ENCODE measurements at regions not wholly inside any gene's neighbourhood (a gene's known extent, or its start where the extent isn't known, plus 50 kb on each side); places are given as distances from the start of the nearest gene placed in this dataset.

DNA sequence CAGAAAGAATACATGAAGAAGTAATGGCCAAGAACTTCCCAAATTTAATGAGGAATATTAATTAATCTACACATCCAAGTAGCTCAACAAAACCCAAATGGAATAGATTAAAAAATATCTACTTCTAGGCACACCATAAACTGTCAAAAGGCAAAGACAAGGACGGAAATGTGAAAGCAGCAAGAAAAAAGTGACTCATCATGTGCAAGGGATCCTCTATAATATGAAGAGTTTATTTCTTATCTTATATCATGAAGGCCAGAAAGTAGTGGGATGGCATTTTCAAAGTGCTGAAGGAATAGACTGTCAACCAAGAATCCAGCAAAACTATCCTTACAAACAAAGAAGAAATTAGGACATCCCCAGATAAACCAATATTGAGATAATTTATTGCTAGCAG is 73.9 kb upstream of the PRICKLE2 start:
- no peaks in the 10 kb centered on the region for H3K4me1 ChIP-seq (ENCODE audit: control insufficient read depth, insufficient read depth, low read length, poor library complexity, severe bottlenecking)
- H3K27me3 ChIP-seq (ENCODE audit: control insufficient read depth, insufficient read depth, low read length) = no peaks in the 10 kb centered on the region
- no peaks in the 10 kb centered on the region for H3K36me3 ChIP-seq (ENCODE audit: control insufficient read depth, insufficient read depth, low read length)
- Mint-ChIP-seq H3K4me3 (no peak overlapping the region), H3K9me3 (peaks cover 0 to 15% (median 4%) of the 10 kb centered on the region in 7 donors), H3K4me1 (no peaks in the 10 kb centered on the region), H3K36me3 (no peaks in the 10 kb centered on the region), H3K27ac (no peak overlapping the region), H3K27me3 (no peaks in the 10 kb centered on the region)
- H3K4me3 ChIP-seq (ENCODE audit: low read depth, low read length) = no peak overlapping the region
- no peak overlapping the region for H3K27ac ChIP-seq (ENCODE audit: insufficient read depth, low read length, poor library complexity, severe bottlenecking)
- no peak for DNase-seq
- ATAC-seq (ENCODE audit: low read depth in 2 of 2) = no peak
- peaks cover 0 to 5% of the 10 kb centered on the region in 2 experiments for H3K9me3 ChIP-seq (ENCODE audit: control insufficient read depth in 2 of 2, low read length in 2 of 2)

DNA sequence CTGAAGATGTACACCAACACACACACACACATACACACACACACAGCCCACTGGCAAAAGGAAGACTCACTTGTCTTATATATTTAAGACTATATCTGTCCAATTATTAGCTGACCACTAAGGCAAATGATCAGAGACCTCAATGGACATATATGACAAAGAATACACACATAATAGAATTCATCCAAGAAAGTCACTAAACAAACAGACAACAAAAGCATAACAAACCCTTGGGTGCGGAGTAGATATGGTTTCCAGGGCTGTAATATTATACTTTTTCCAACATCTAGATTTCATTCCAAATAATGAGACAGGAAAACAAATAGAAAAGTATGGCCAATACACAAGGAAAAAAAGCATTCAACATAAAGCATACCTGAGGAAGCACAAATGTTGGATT is 72.3 kb upstream of the PRICKLE2 start:
- ATAC-seq (ENCODE audit: low read depth in 2 of 2) = no peak

DNA sequence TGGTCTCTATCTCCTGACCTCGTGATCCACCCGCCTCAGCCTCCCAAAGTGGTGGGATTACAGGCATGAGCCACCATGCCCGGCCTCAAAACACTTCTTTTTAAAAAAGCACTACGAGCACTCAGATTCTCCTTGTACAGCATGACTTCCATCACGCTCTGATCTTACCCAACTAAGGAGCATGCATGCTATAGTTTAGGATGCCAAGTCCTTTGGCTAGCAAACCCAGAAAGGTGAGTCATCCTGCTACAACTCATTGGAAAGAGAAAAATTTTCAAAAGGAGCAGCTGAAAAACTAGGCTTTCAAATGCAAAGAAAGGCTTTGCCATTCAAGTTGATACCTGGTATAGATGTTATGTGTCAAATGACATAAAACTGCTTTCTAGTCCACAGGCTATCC is 70.3 kb upstream of the PRICKLE2 start:
- no peaks in the 10 kb centered on the region for H3K36me3 Mint-ChIP-seq

More for the DNA sequence above, 72.3 kb upstream of the PRICKLE2 start:
- no peak overlapping the region for H3K27ac Mint-ChIP-seq
- Histone ChIP-seq H3K27me3 (ENCODE audit: control insufficient read depth, insufficient read depth, low read length) (no peaks in the 10 kb centered on the region), H3K9me3 (ENCODE audit: control insufficient read depth in 2 of 2, low read length in 2 of 2) (peaks cover 0 to 5% of the 10 kb centered on the region in 2 experiments), H3K4me3 (ENCODE audit: low read depth, low read length) (no peak overlapping the region), H3K4me1 (ENCODE audit: control insufficient read depth, insufficient read depth, low read length, poor library complexity, severe bottlenecking) (no peaks in the 10 kb centered on the region), H3K27ac (ENCODE audit: insufficient read depth, low read length, poor library complexity, severe bottlenecking) (no peak overlapping the region), H3K36me3 (ENCODE audit: control insufficient read depth, insufficient read depth, low read length) (no peaks in the 10 kb centered on the region)
- peaks cover 0 to 15% (median 4%) of the 10 kb centered on the region in 7 donors for H3K9me3 Mint-ChIP-seq
- no peaks in the 10 kb centered on the region for H3K27me3 Mint-ChIP-seq
- DNase-seq = no peak
- no peaks in the 10 kb centered on the region for H3K36me3 Mint-ChIP-seq
- H3K4me1 Mint-ChIP-seq = no peaks in the 10 kb centered on the region
- H3K4me3 Mint-ChIP-seq = no peak overlapping the region

DNA sequence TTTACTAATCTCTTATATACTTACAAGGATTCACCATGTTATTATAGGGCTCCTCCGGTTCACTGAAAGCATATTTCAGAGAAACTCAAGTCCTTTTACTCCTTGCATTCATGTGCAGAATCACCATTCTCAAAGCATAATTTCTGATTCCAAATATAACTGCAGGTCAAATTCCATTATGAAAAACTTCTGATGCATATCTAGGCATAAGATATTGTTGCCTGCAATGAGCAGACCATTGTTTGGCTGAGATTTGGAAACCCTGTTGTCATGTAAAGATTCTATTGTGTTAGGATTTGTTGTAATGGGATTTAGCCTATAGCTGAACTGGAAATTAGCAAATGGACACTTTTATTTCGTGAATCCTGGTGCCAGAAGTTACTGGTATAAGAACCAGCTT is 69.5 kb upstream of the PRICKLE2 start:
- no peaks in the 10 kb centered on the region for H3K27me3 Mint-ChIP-seq
- DNase-seq = no peak
- no peaks in the 10 kb centered on the region for H3K36me3 ChIP-seq (ENCODE audit: control insufficient read depth, insufficient read depth, low read length)
- H3K4me3 Mint-ChIP-seq = no peak overlapping the region
- H3K27me3 ChIP-seq (ENCODE audit: control insufficient read depth, insufficient read depth, low read length) = no peaks in the 10 kb centered on the region
- ATAC-seq (ENCODE audit: low read depth in 2 of 2) = no peak
- no peaks in the 10 kb centered on the region for H3K4me1 ChIP-seq (ENCODE audit: control insufficient read depth, insufficient read depth, low read length, poor library complexity, severe bottlenecking)
- no peak overlapping the region for H3K27ac Mint-ChIP-seq
- H3K4me3 ChIP-seq (ENCODE audit: low read depth, low read length) = no peak overlapping the region
- no peaks in the 10 kb centered on the region for H3K36me3 Mint-ChIP-seq
- peaks cover 0 to 15% (median 3%) of the 10 kb centered on the region in 7 donors for H3K9me3 Mint-ChIP-seq
- peaks cover 0 to 5% of the 10 kb centered on the region in 2 experiments for H3K9me3 ChIP-seq (ENCODE audit: control insufficient read depth in 2 of 2, low read length in 2 of 2)
- no peak overlapping the region for H3K27ac ChIP-seq (ENCODE audit: insufficient read depth, low read length, poor library complexity, severe bottlenecking)
- no peaks in the 10 kb centered on the region for H3K4me1 Mint-ChIP-seq

More for the DNA sequence above, 70.3 kb upstream of the PRICKLE2 start:
- ATAC-seq (ENCODE audit: low read depth in 2 of 2) (no peak), DNase-seq (no peak)
- Histone ChIP-seq H3K27me3 (ENCODE audit: control insufficient read depth, insufficient read depth, low read length) (no peaks in the 10 kb centered on the region), H3K36me3 (ENCODE audit: control insufficient read depth, insufficient read depth, low read length) (no peaks in the 10 kb centered on the region), H3K4me1 (ENCODE audit: control insufficient read depth, insufficient read depth, low read length, poor library complexity, severe bottlenecking) (no peaks in the 10 kb centered on the region), H3K27ac (ENCODE audit: insufficient read depth, low read length, poor library complexity, severe bottlenecking) (no peak overlapping the region), H3K4me3 (ENCODE audit: low read depth, low read length) (no peak overlapping the region), H3K9me3 (ENCODE audit: control insufficient read depth in 2 of 2, low read length in 2 of 2) (peaks cover 0 to 5% of the 10 kb centered on the region in 2 experiments)
- Mint-ChIP-seq H3K27ac (no peak overlapping the region), H3K4me3 (no peak overlapping the region), H3K4me1 (no peaks in the 10 kb centered on the region), H3K27me3 (no peaks in the 10 kb centered on the region), H3K9me3 (peaks cover 0 to 15% (median 3%) of the 10 kb centered on the region in 7 donors)

DNA sequence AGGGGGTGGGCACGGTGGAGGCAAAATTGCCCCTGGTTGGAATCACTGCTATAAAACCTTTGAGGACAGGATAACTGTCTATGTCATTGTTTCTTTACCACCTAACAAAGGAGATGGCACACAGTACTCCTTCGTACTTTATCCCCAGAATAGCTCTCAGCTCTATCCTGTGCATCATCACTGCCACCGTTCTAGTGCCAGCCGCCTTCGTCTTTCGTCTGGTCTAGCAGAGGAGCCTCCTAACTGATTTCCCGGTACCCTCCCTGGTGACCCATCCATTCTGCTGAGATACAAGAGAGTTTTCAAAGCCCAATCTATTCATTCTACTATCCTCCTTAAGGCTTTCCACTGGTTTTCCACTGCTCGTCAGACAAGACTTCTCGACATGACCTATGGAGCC is 67.9 kb upstream of the PRICKLE2 start:
- no peak overlapping the region for H3K27ac ChIP-seq (ENCODE audit: insufficient read depth, low read length, poor library complexity, severe bottlenecking)
- H3K4me3 ChIP-seq (ENCODE audit: low read depth, low read length) = no peak overlapping the region
- Mint-ChIP-seq H3K36me3 (no peaks in the 10 kb centered on the region), H3K4me3 (no peak overlapping the region), H3K4me1 (no peaks in the 10 kb centered on the region), H3K9me3 (peaks cover 0 to 11% (median 2%) of the 10 kb centered on the region in 7 donors), H3K27ac (no peak overlapping the region), H3K27me3 (no peaks in the 10 kb centered on the region)
- ATAC-seq (ENCODE audit: low read depth in 2 of 2) (no peak), DNase-seq (no peak)
- H3K4me1 ChIP-seq (ENCODE audit: control insufficient read depth, insufficient read depth, low read length, poor library complexity, severe bottlenecking) = no peaks in the 10 kb centered on the region
- H3K9me3 ChIP-seq (ENCODE audit: control insufficient read depth in 2 of 2, low read length in 2 of 2) = peaks cover 0 to 5% of the 10 kb centered on the region in 2 experiments
- H3K36me3 ChIP-seq (ENCODE audit: control insufficient read depth, insufficient read depth, low read length) = no peaks in the 10 kb centered on the region
- no peaks in the 10 kb centered on the region for H3K27me3 ChIP-seq (ENCODE audit: control insufficient read depth, insufficient read depth, low read length)

DNA sequence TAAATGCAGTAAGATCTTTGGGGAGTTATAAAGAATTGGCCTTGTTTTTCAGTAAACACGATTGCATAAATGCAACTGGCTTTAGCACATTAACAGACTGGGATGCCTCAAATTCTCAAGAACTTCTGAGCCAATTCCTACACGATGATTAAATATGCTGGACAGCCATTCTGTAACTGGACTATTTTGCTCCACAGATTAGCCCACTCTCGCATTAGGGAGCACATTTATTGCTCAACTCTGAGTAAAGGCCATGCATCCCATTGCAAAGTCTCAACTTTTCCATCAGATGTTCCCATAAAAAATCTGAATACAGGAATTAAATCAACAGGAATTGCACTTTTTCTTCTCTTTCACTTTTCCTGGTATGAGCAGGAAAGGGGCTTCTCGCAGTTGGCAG is 66.7 kb upstream of the PRICKLE2 start:
- Histone ChIP-seq H3K4me3 (ENCODE audit: low read depth, low read length) (no peak overlapping the region), H3K9me3 (ENCODE audit: control insufficient read depth in 2 of 2, low read length in 2 of 2) (peaks cover 0 to under 1% of the 10 kb centered on the region in 2 experiments), H3K4me1 (ENCODE audit: control insufficient read depth, insufficient read depth, low read length, poor library complexity, severe bottlenecking) (no peaks in the 10 kb centered on the region), H3K27me3 (ENCODE audit: control insufficient read depth, insufficient read depth, low read length) (no peaks in the 10 kb centered on the region), H3K36me3 (ENCODE audit: control insufficient read depth, insufficient read depth, low read length) (no peaks in the 10 kb centered on the region), H3K27ac (ENCODE audit: insufficient read depth, low read length, poor library complexity, severe bottlenecking) (no peak overlapping the region)
- Mint-ChIP-seq H3K9me3 (peaks cover 0 to 5% (median 0%) of the 10 kb centered on the region in 7 donors), H3K27ac (no peak overlapping the region), H3K4me3 (no peak overlapping the region), H3K4me1 (no peaks in the 10 kb centered on the region), H3K36me3 (no peaks in the 10 kb centered on the region), H3K27me3 (no peaks in the 10 kb centered on the region)
- DNase-seq (no peak), ATAC-seq (ENCODE audit: low read depth in 2 of 2) (no peak)

DNA sequence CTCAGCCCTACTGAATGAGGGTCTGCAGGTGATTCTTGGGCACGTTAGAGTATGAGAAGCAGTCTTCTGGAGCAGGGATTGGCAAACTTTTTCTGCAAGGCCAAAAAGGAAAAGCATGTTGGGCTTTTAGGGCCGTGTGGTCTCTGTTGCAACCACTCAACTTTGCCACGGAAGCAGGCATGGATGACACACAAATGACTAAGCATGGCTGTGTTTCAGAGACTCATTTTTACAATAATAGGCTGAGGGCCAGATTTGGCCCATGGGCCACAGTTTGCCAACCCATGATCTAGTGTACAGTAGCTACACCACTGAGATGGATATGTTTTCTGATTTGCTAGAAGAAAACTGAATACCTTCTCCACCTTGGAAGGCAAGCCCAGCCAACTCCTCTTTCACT is 66.1 kb upstream of the PRICKLE2 start:
- Histone ChIP-seq H3K27ac (ENCODE audit: insufficient read depth, low read length, poor library complexity, severe bottlenecking) (no peak overlapping the region), H3K4me1 (ENCODE audit: control insufficient read depth, insufficient read depth, low read length, poor library complexity, severe bottlenecking) (no peaks in the 10 kb centered on the region), H3K9me3 (ENCODE audit: control insufficient read depth in 2 of 2, low read length in 2 of 2) (no peaks in the 10 kb centered on the region), H3K4me3 (ENCODE audit: low read depth, low read length) (no peak overlapping the region), H3K27me3 (ENCODE audit: control insufficient read depth, insufficient read depth, low read length) (no peaks in the 10 kb centered on the region), H3K36me3 (ENCODE audit: control insufficient read depth, insufficient read depth, low read length) (no peaks in the 10 kb centered on the region)
- no peak overlapping the region for H3K4me3 Mint-ChIP-seq
- H3K27me3 Mint-ChIP-seq = no peaks in the 10 kb centered on the region
- no peaks in the 10 kb centered on the region for H3K9me3 Mint-ChIP-seq
- H3K36me3 Mint-ChIP-seq = no peaks in the 10 kb centered on the region
- ATAC-seq (ENCODE audit: low read depth in 2 of 2) = no peak
- H3K27ac Mint-ChIP-seq = no peak overlapping the region
- no peaks in the 10 kb centered on the region for H3K4me1 Mint-ChIP-seq
- no peak for DNase-seq

DNA sequence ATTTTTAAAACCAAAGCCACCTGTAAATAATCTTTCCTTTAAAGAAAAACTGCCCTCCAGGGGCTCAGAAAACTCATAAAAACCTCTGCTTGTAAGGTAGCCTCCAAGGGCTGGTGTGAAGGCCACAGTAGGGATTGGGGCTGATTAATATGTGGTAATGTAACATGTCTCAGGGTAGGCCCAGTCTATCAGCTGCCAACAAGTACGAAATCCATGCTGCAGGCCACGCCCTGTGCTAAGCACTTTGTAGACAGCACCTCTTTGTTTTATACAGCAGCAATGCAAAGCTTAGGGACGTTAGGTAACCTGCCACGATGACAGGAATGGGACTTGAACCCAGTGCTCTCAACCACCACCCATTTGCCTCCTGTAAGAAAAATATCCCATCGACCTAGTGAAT is 65.6 kb upstream of the PRICKLE2 start:
- Mint-ChIP-seq H3K27ac (no peak overlapping the region), H3K9me3 (no peaks in the 10 kb centered on the region), H3K27me3 (no peaks in the 10 kb centered on the region), H3K36me3 (no peaks in the 10 kb centered on the region), H3K4me3 (no peak overlapping the region), H3K4me1 (no peaks in the 10 kb centered on the region)
- Histone ChIP-seq H3K4me3 (ENCODE audit: low read depth, low read length) (no peak overlapping the region), H3K36me3 (ENCODE audit: control insufficient read depth, insufficient read depth, low read length) (no peaks in the 10 kb centered on the region), H3K27me3 (ENCODE audit: control insufficient read depth, insufficient read depth, low read length) (no peaks in the 10 kb centered on the region), H3K9me3 (ENCODE audit: control insufficient read depth in 2 of 2, low read length in 2 of 2) (no peaks in the 10 kb centered on the region), H3K27ac (ENCODE audit: insufficient read depth, low read length, poor library complexity, severe bottlenecking) (no peak overlapping the region), H3K4me1 (ENCODE audit: control insufficient read depth, insufficient read depth, low read length, poor library complexity, severe bottlenecking) (no peaks in the 10 kb centered on the region)
- no peak for ATAC-seq (ENCODE audit: low read depth in 2 of 2)
- DNase-seq = no peak
